WI38 (cell line): ENCODE measurements at regions not wholly inside any gene's neighbourhood (a gene's known extent, or its start where the extent isn't known, plus 50 kb on each side); places are given as distances from the start of the nearest gene placed in this dataset.

Experiments used
- H3K4me3 ChIP-seq: 2 replicates; pipeline ENCODE4 v1.5.1; 2011; ENCODE audit warnings: low read depth, mild to moderate bottlenecking, control low read depth, low read length
- CTCF ChIP-seq: IDR thresholded peaks from 2 replicates; pipeline ENCODE4 v1.5.1; 2012; ENCODE audit warnings: low read depth, mild to moderate bottlenecking, control low read depth, low read length

GRCh38 chr2:220281771-220282170 is 654.3 kb downstream of the SLC4A3 start:
- H3K4me3 ChIP-seq, result no peak overlapping the region
- TF ChIP-seq CTCF, result no peak

GRCh38 chr2:220282236-220282635 is 654.8 kb downstream of the SLC4A3 start:
- no peak for TF ChIP-seq CTCF

GRCh38 chr2:220293966-220294365 is 666.5 kb downstream of the SLC4A3 start:
- TF ChIP-seq CTCF, result no peak
- no peak overlapping the region for H3K4me3 ChIP-seq

More at GRCh38 chr2:220282236-220282635, 654.8 kb downstream of the SLC4A3 start:
- no peak overlapping the region for H3K4me3 ChIP-seq

- H3K4me3 ChIP-seq, result no peak overlapping the region
- TF ChIP-seq CTCF, result no peak
These were observed 668.7 kb downstream of the SLC4A3 start for GRCh38 chr2:220296174-220296573.

GRCh38 chr2:220297093-220297492 is 669.7 kb downstream of the SLC4A3 start:
- no peak overlapping the region for H3K4me3 ChIP-seq
- no peak for TF ChIP-seq CTCF

GRCh38 chr2:220300806-220301205 is 673.4 kb downstream of the SLC4A3 start:
- H3K4me3 ChIP-seq, result no peak overlapping the region
- TF ChIP-seq CTCF, result no peak

GRCh38 chr2:220302756-220303155 is 675.3 kb downstream of the SLC4A3 start:
- H3K4me3 ChIP-seq, result no peak overlapping the region
- no peak for TF ChIP-seq CTCF
